IMR-90 (cell line): ENCODE measurements at regions not wholly inside any gene's neighbourhood (a gene's known extent, or its start where the extent isn't known, plus 50 kb on each side); places are given as distances from the start of the nearest gene placed in this dataset.

Source experiments
- ATAC-seq: fragments of 200-7000 bp; cut with Tn5 transposase; 2 replicates; pipeline ENCODE4 v1.9.1; 2020; ENCODE audit warnings: low read depth, mild to moderate bottlenecking, moderate library complexity
- BruUV-seq: library from RNA; stranded (reverse); fragments of 400-500 nt; replicated peaks from 2 replicates; lab custom pipeline; 2021; lab: Mats Ljungman, UMichigan
- CTCF ChIA-PET: fragments of 300-600 bp; formaldehyde crosslinking; extraction: SDS; loops from one replicate; lab custom pipeline; 2021; ENCODE audit warnings: antibody characterized with exemption; lab: Yijun Ruan, JAX
- POLR2A ChIA-PET: fragments of 300-600 bp; sonication (Branson Sonifier 250); formaldehyde crosslinking; loops from one replicate; lab custom pipeline; 2022; ENCODE audit warnings: antibody characterized with exemption; ENCODE audit not compliant: unreplicated experiment; lab: Charles Lee
- DNase-seq: peaks from one replicate; pipeline ENCODE4 v3.0.0; 2013
- H2AFZ ChIP-seq: replicated peaks from 2 replicates; pipeline ENCODE3; 2013; ENCODE audit warnings: low read length, mild to moderate bottlenecking; ENCODE audit not compliant: poor library complexity
- H2AK5ac ChIP-seq: 2 replicates; pipeline ENCODE4 v1.6.1; 2013; ENCODE audit warnings: low read depth, low read length, inconsistent platforms
- H2AK9ac ChIP-seq: replicated peaks from 2 replicates; pipeline ENCODE3; 2013; ENCODE audit warnings: mild to moderate bottlenecking, low read depth, low read length, moderate library complexity; ENCODE audit not compliant: poor library complexity
- H2BK120ac ChIP-seq: 2 replicates; pipeline ENCODE4 v1.6.1; 2013; ENCODE audit warnings: low read depth, low read length, inconsistent platforms
- H2BK15ac ChIP-seq: 3 replicates; pipeline ENCODE4 v1.6.1; 2013; ENCODE audit warnings: low read depth, low read length, inconsistent platforms
- H2BK20ac ChIP-seq: 2 replicates; pipeline ENCODE4 v1.6.1; 2013; ENCODE audit warnings: low read depth, mild to moderate bottlenecking, inconsistent platforms, low read length, moderate library complexity
- H2BK5ac ChIP-seq: 2 replicates; pipeline ENCODE4 v1.6.1; 2013; ENCODE audit warnings: mild to moderate bottlenecking, low read depth, low read length, inconsistent platforms; ENCODE audit not compliant: poor library complexity, severe bottlenecking
- H3K14ac ChIP-seq: replicated peaks from 2 replicates; pipeline ENCODE4 v1.6.1; 2013; ENCODE audit warnings: low read depth, low read length, inconsistent platforms
- H3K18ac ChIP-seq: 2 replicates; pipeline ENCODE4 v1.6.1; 2013; ENCODE audit warnings: low read depth, low read length, control low read depth
- H3K23ac ChIP-seq: 2 replicates; pipeline ENCODE4 v1.6.1; 2013; ENCODE audit warnings: low read depth, low read length, inconsistent platforms
- H3K27ac ChIP-seq: 2 replicates; pipeline ENCODE4 v1.5.1; 2013; ENCODE audit warnings: mild to moderate bottlenecking, control low read depth, low read length; ENCODE audit not compliant: insufficient read depth
- H3K27me3 ChIP-seq: 2 replicates; pipeline ENCODE4 v1.6.1; 2013; ENCODE audit warnings: low read length; ENCODE audit not compliant: control insufficient read depth, insufficient read depth
- H3K36me3 ChIP-seq: 2 replicates; pipeline ENCODE4 v1.6.1; 2013; ENCODE audit warnings: low read length, mixed read lengths; ENCODE audit not compliant: control insufficient read depth, insufficient read depth
- H3K4ac ChIP-seq: 2 replicates; pipeline ENCODE4 v1.6.1; 2013; ENCODE audit warnings: low read depth, low read length, inconsistent platforms
- H3K4me1 ChIP-seq: 2 replicates; pipeline ENCODE4 v1.6.1; 2013; ENCODE audit warnings: low read length, mixed read lengths; ENCODE audit not compliant: control insufficient read depth, insufficient read depth
- H3K4me2 ChIP-seq: 2 replicates; pipeline ENCODE4 v1.6.1; 2013; ENCODE audit warnings: low read depth, mild to moderate bottlenecking, control low read depth, low read length, moderate library complexity
- H3K4me3 ChIP-seq: 2 replicates; pipeline ENCODE4 v1.5.1; 2013; ENCODE audit warnings: low read depth, mild to moderate bottlenecking, control low read depth, low read length, moderate library complexity; ENCODE audit not compliant: insufficient read depth
- H3K56ac ChIP-seq: 2 replicates; pipeline ENCODE4 v1.6.1; 2013; ENCODE audit warnings: low read length, inconsistent platforms; ENCODE audit not compliant: insufficient read depth; ENCODE audit errors: extremely low read depth
- H3K79me1 ChIP-seq, 2 experiments: 2 replicates each; pipeline ENCODE4 v1.6.1; 2013; ENCODE audit warnings: low read length in 2 of 2, inconsistent platforms in 1 of 2, low read depth in 1 of 2
- H3K9ac ChIP-seq: 2 replicates; pipeline ENCODE4 v1.6.1; 2013; ENCODE audit warnings: low read depth, low read length, control low read depth
- H3K9me1 ChIP-seq: 2 replicates; pipeline ENCODE4 v1.6.1; 2013; ENCODE audit warnings: low read length, inconsistent platforms; ENCODE audit not compliant: insufficient read depth
- H3K9me3 ChIP-seq: 2 replicates; pipeline ENCODE4 v1.6.1; 2013; ENCODE audit warnings: low read length; ENCODE audit not compliant: control insufficient read depth, insufficient read depth
- H4K20me1 ChIP-seq: 2 replicates; pipeline ENCODE4 v1.6.1; 2013; ENCODE audit warnings: low read length, inconsistent platforms; ENCODE audit not compliant: insufficient read depth
- H4K5ac ChIP-seq: 2 replicates; pipeline ENCODE4 v1.6.1; 2013; ENCODE audit warnings: mild to moderate bottlenecking, low read depth, low read length, control low read depth
- H4K8ac ChIP-seq, 2 experiments: 2 replicates each; pipeline ENCODE4 v1.6.1; 2013; ENCODE audit warnings: low read depth in 2 of 2, low read length in 2 of 2, control low read depth in 1 of 2, inconsistent platforms in 1 of 2
- H4K91ac ChIP-seq: 2 replicates; pipeline ENCODE4 v1.6.1; 2013; ENCODE audit warnings: low read depth, low read length, inconsistent platforms; ENCODE audit not compliant: insufficient read depth
- CHD1 ChIP-seq: IDR thresholded peaks from 2 replicates; pipeline ENCODE4 v1.6.1; 2012; ENCODE audit warnings: low read depth, low read length, improper control_type of control experiment
- ELK1 ChIP-seq: fragments of 150-350 bp; IDR thresholded peaks from 2 replicates; pipeline ENCODE4 v1.6.1; 2016; ENCODE audit warnings: low read depth, mild to moderate bottlenecking, low read length, moderate library complexity, borderline replicate concordance
- MAZ ChIP-seq: IDR thresholded peaks from 2 replicates; pipeline ENCODE4 v1.6.1; 2012; ENCODE audit warnings: low read depth, mild to moderate bottlenecking, low read length, improper control_type of control experiment, moderate library complexity, borderline replicate concordance
- MXI1 ChIP-seq: IDR thresholded peaks from 2 replicates; pipeline ENCODE4 v1.6.1; 2012; ENCODE audit warnings: low read depth, mild to moderate bottlenecking, low read length, moderate library complexity, borderline replicate concordance
- POLR2A ChIP-seq: IDR thresholded peaks from 2 replicates; pipeline ENCODE4 v1.6.1; 2012; ENCODE audit warnings: mild to moderate bottlenecking, low read depth, low read length
- RAD21 ChIP-seq: IDR thresholded peaks from 2 replicates; pipeline ENCODE4 v1.6.1; 2012; ENCODE audit warnings: low read length, improper control_type of control experiment
- RCOR1 ChIP-seq: IDR thresholded peaks from 2 replicates; pipeline ENCODE4 v1.6.1; 2012; ENCODE audit warnings: mild to moderate bottlenecking, low read length, improper control_type of control experiment; ENCODE audit not compliant: insufficient replicate concordance
- RFX5 ChIP-seq: IDR thresholded peaks from 2 replicates; pipeline ENCODE4 v1.8.0; 2012; ENCODE audit warnings: low read depth, mild to moderate bottlenecking, low read length, moderate library complexity
- USF2 ChIP-seq: fragments of 150-350 bp; IDR thresholded peaks from 2 replicates; pipeline ENCODE4 v1.6.1; 2017; ENCODE audit warnings: mild to moderate bottlenecking, antibody characterized with exemption, low read length, low read depth
- WGBS, 2 experiments: methylation state at CpG; one replicate each; pipeline versions ENCODE4 v1.1.5 to v1.1.7; 2013; ENCODE audit warnings: missing lambda C conversion rate in 2 of 2; ENCODE audit not compliant: insufficient read length in 1 of 2; ENCODE audit errors: extremely low coverage in 2 of 2; 5-methylcytosine and 5-hydroxymethylcytosine counted together
- dilution Hi-C: fragments of 300-500 bp; cut with HindIII; formaldehyde crosslinking; loops from one replicate; pipeline ENCODE4 v1.14.3; 2018; ENCODE audit warnings: low sequenced_read_pairs; ENCODE audit not compliant: unreplicated experiment
- in situ Hi-C: fragments of 300-500 bp; cut with MboI; formaldehyde crosslinking; loops from 3 replicates; pipeline ENCODE4 v1.14.3; 2019; ENCODE audit warnings: low sequenced_read_pairs, inconsistent platforms, mixed read lengths
- intact Hi-C: fragments of 100-400 bp; cut with micrococcal nuclease; formaldehyde crosslinking; loops from 2 replicates; pipeline ENCODE4 v1.10.0; 2022

- no peak overlapping the region for H2BK120ac ChIP-seq
- CTCF ChIA-PET, result interaction anchor here (0.6 to 0.7 kb wide), 2 partner anchors 479 to 1721 kb away, joined by 4 to 8 read pairs; no protein-coding TSS in a partner anchor
- no peaks in the 10 kb centered on the region for H4K20me1 ChIP-seq
- no peak overlapping the region for H3K27ac ChIP-seq
- H3K9ac ChIP-seq, result no peak overlapping the region
- H3K4me1 ChIP-seq, result peaks cover 2% of the 10 kb centered on the region; the same call in 1 of the 2 replicates
- H2BK5ac ChIP-seq, result no peak overlapping the region
- H3K4ac ChIP-seq, result no peak overlapping the region
- no peak overlapping the region for H4K5ac ChIP-seq
- no peak overlapping the region for H2AK5ac ChIP-seq
- no peak overlapping the region for H3K23ac ChIP-seq
- H4K8ac ChIP-seq, result no peak overlapping the region
- H2BK15ac ChIP-seq, result no peak overlapping the region
- no peak overlapping the region for H2AK9ac ChIP-seq
- POLR2A ChIA-PET, result no interaction called here
- DNase-seq (no peak), ATAC-seq (no peak)
- dilution Hi-C loops (no loop called here), in situ Hi-C loops (no loop called here), intact Hi-C loops (no loop called here)
- H3K18ac ChIP-seq, result no peak overlapping the region
- no peak overlapping the region for H2BK20ac ChIP-seq
- H3K36me3 ChIP-seq, result no peaks in the 10 kb centered on the region
- no peaks in the 10 kb centered on the region for H3K9me3 ChIP-seq
- no peaks in the 10 kb centered on the region for H3K9me1 ChIP-seq
- no peak overlapping the region for H3K14ac ChIP-seq
- no CpG with 5 or more reads among the region's 1 CpG for WGBS, 2 experiments
- peak overlapping the region; percentile 34 for H2AFZ ChIP-seq
- no peaks in the 10 kb centered on the region for H3K79me1 ChIP-seq
- no peaks in the 10 kb centered on the region for H3K27me3 ChIP-seq
- no peak overlapping the region for H3K56ac ChIP-seq
- no peak overlapping the region for H3K4me2 ChIP-seq
- no peak overlapping the region for H4K91ac ChIP-seq
- TF ChIP-seq RAD21 (no peak), RCOR1 (no peak), MAZ (no peak), MXI1 (no peak), RFX5 (no peak), CHD1 (no peak), USF2 (no peak), POLR2A (no peak), ELK1 (no peak)
- no peak overlapping the region for H3K4me3 ChIP-seq
- BruUV-seq, result no TSS peak
Observed at GRCh38 chr3:59137415-59137814, 87.6 kb upstream of the CFAP20DC start.
